ENCODE measurements at regions not wholly inside any gene's neighbourhood (a gene's known extent, or its start where the extent isn't known, plus 50 kb on each side); places are given as distances from the start of the nearest gene placed in this dataset.

DNA sequence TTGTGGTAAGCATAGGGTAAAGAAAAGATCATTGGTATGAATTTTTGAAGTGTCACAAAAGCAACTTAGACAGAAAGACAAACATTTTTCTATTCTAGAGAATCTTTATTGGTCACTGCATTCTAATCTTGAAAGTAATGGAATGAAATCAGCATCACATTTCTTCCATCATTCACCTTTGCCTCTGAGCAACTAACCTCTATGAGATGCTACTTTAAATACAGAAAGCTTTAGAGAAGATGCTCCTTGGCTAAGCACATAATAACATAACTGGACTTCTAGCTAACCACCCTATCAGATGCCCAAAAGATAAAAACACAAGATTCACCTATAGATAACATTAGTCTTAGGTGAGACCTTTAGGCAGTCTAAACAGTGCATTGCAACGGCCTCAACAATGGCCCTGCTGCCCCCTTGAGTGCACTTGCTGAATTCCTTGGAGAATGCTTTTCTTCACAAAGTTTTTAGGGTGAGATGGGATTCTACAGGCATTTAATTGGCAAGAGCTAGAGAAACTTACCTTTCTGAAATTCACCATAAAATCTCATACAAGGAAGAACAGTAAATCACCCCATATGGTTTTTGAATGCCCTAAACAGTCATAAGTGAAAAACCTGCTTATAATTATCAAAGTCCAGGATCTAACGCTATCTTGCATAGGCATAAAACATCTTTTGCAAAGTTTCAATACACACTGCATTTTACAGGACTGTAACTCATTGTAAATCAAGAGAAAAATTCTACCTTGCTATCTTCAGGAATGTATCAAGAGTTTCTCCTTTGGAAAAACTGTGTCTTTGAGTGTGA, 791.3 kb upstream of the CHAC2 start:
- DNase-seq (ENCODE audit: insufficient read length, low spot score) (no peak), FAIRE-seq (peak; percentile 84)
- TF ChIP-seq POLR2A (IDR thresholded peaks at IDR 0.05; ENCODE audit: low read depth, low read length), result no peak

DNA sequence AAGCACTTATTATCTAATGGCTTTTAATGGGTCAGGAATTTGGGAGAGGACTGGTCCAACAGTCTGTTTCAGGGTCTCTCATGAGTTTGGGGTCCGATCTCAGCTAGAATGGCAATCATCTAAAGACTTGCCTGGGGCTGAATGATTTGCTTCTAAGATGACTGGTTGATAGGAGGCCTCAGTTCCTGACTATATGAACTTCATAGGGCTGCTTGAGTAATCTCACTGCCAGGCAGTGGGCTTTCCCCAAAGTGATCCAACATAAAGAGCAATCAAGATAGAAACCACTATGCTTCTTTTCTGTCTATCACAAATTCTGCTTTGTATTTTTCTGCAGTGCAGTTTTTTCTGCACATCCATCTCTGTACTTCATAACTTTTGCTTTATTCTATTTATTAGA, 793.5 kb upstream of the CHAC2 start:
- FAIRE-seq, result no peak

DNA sequence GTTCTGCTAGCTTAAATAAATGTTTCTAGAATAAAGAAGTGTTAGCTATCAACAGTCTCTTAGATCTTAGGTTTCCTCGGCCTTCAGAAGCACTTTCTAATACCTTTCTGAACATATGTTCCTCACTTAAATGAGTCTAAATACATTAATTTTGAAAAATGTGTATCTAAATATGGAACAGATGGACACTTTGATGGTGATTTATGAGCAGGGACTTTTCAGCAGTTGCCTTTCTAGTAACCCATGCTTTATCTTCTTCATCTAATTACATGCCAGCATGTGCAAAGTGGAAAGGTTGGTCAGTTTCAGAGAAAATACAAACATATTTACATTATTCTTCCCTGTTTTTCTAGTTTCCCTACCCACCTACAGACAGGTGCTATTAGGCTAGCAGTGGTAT, 797.0 kb upstream of the CHAC2 start:
- FAIRE-seq (no peak), DNase-seq (ENCODE audit: insufficient read length, low spot score) (no peak)
- TF ChIP-seq POLR2A (IDR thresholded peaks at IDR 0.05; ENCODE audit: low read depth, low read length), result no peak

More for the DNA sequence above, 793.5 kb upstream of the CHAC2 start:
- DNase-seq (ENCODE audit: insufficient read length, low spot score), result no peak
- TF ChIP-seq POLR2A (IDR thresholded peaks at IDR 0.05; ENCODE audit: low read depth, low read length), result no peak

DNA sequence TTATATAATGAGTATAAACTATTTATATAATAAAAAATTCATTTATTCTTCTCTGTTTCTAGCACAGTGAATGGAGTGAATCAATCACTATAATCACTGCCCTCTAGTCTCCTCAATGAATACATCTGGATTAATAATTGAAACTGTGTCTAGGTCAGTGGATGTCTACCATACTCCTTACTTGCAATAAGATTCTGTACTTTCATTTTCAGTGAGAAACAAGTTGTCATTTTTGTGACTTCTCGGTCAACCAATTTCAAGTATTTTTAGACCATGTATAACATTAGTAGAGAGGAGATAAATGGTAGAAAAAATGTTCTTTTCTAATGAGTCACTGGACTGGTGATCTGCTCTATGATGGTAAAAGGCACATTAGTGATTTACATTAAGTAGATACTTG, 799.6 kb upstream of the CHAC2 start:
- DNase-seq (ENCODE audit: insufficient read length, low spot score) (no peak), FAIRE-seq (peak; percentile 64)
- TF ChIP-seq POLR2A (IDR thresholded peaks at IDR 0.05; ENCODE audit: low read depth, low read length), result no peak

DNA sequence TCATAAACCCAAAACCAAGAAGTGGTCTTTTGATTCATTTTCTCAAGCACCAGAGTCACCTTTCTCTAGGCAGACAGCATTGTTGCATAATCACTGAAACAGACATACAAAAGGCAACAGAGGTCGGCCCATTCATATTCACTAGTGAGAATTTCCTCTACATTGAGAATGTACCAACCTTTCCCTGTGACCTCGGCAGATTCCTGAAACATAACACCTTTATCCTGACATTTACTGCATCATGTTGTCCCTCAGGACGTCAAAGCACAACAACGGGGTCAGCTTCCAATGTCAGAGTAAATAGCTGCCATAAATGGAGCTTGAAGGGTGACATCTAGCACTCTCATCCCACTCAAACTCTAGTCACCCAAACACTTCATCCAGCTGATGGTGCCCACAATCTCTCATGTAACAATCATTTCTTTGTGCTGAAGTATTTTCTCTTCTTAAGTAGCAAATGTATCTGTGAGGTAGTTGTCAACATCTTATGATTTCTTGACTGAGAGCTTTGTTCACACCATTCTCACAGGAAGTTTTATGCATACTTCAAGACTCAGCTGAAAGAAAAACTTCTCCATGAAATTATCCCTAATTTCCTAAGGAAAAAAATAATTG, 802.6 kb upstream of the CHAC2 start:
- FAIRE-seq, result no peak
- TF ChIP-seq POLR2A (IDR thresholded peaks at IDR 0.05; ENCODE audit: low read depth, low read length), result no peak

DNA sequence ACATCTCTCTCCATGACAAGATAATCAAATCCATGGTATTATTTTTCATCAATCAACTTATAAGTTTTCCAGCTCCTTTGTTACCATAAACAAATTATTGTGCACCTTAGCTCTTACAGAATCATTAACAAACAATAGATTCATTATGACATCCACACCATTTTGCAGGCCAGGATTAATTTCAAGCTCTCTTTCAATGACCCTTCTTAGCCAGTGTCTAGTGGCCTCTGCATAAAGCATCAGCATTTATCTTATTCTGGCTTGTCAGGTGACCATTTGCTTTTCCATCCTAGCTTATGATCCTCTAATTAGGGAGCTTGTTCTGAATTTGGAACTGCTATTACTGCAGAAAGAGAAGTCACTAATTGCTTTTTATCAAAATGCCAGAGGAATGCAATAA, 806.2 kb upstream of the CHAC2 start:
- no peak for FAIRE-seq
- TF ChIP-seq POLR2A (IDR thresholded peaks at IDR 0.05; ENCODE audit: low read depth, low read length), result no peak
- DNase-seq (ENCODE audit: insufficient read length, low spot score), result no peak

More for the DNA sequence above, 802.6 kb upstream of the CHAC2 start:
- no peak for DNase-seq (ENCODE audit: insufficient read length, low spot score)

DNA sequence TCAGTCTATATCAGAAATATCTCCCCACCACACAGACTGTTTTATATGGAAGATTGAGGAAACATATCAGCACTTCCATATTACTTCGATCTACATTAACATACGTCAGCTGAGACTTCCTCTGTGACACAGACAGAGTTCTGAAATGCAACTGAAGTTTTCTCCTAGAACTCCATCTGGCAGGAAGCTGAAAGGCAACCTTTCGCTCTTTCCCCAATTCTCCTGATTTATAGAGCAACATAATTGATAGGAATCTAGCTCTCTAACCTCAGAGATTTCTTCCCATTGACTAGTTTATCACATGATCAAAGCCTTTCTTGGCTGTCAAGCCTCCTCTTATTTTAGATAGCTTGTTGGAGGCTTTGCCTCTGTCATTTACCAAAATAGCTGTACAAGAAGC, 806.7 kb upstream of the CHAC2 start:
- FAIRE-seq (no peak), DNase-seq (ENCODE audit: insufficient read length, low spot score) (no peak)

DNA sequence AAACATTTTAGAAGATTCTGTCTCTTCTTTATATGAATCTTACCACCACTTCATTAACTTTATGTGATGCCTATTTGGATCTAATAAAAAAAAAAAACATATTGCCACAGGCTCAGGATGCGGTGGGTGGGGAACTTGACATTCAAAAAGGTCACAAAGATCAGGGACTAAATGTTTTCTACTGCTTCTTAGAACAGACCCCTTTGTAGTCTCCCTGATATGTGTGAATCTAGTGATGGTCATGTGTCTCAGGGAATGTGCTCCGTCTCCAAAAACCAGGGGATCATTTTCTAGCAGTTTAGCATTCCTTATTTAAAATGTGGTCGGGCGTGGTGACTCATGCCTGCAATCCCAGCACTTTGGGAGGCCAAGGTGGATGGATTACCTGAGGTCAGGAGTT, 807.8 kb upstream of the CHAC2 start:
- no peak for FAIRE-seq
- no peak for DNase-seq (ENCODE audit: insufficient read length, low spot score)
- TF ChIP-seq POLR2A (IDR thresholded peaks at IDR 0.05; ENCODE audit: low read depth, low read length), result no peak

More for the DNA sequence above, 806.7 kb upstream of the CHAC2 start:
- no peak for TF ChIP-seq POLR2A (IDR thresholded peaks at IDR 0.05; ENCODE audit: low read depth, low read length)

DNA sequence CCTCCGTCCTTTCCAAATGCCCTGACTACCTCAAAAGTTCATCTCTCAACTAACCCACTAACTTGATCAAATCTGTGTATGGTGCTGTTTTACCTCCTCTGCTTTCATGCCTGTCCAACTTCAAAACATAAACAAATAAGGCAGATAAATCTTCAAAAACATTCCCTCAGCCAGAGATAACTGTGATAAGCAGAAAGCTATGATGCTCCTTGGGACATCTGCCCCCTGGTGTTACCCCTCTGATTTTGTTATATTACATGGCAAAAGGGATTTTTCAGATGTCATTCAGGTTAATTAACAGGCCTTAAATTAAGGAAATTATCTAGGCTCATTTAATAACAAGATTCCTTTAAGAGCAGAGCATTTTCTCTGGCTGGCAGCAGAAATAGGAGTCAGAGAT, 810.8 kb upstream of the CHAC2 start:
- FAIRE-seq, result no peak
- TF ChIP-seq POLR2A (IDR thresholded peaks at IDR 0.05; ENCODE audit: low read depth, low read length), result no peak

DNA sequence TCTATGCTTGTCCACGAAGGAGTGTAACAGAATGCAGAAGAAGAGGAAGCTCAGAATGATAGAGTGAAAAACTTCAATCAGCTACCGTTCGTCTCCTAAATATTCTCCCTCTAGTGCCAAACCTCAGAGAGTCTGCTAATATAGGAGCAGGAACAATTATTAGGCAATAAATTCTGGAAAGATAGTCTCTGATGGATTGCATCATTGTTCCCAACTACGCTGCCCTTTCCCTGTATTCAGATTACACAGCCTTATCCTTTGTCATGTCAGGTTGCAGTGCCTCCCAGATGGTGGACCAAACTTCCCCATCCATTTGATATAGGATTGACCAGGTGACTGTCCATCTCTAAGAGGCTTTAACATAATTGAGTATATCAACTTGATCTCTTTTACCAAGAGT, 811.5 kb upstream of the CHAC2 start:
- TF ChIP-seq POLR2A (IDR thresholded peaks at IDR 0.05; ENCODE audit: low read depth, low read length), result no peak
- FAIRE-seq, result no peak
- DNase-seq (ENCODE audit: insufficient read length, low spot score), result no peak

More for the DNA sequence above, 810.8 kb upstream of the CHAC2 start:
- no peak for DNase-seq (ENCODE audit: insufficient read length, low spot score)

DNA sequence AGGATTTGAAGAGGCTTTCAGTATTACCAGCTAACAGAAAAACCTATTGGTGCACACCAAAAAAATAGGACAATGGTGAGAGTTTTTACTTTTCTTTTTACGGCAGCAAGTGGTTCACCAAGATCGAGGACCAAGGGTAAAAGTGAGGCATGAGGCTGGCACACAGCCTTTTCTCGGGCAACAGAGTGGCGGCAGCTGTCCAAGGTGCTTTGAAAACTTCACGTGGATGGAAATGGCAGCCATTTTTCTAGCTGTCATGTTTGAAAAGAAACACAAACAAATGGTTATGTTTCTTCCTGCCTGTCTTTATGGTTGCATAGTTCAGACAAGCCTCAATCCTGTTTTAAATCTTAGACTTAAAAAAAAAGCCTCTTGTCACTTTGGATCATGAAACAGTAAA, 812.5 kb upstream of the CHAC2 start:
- TF ChIP-seq POLR2A (IDR thresholded peaks at IDR 0.05; ENCODE audit: low read depth, low read length), result no peak
- FAIRE-seq, result no peak
- DNase-seq (ENCODE audit: insufficient read length, low spot score), result no peak

DNA sequence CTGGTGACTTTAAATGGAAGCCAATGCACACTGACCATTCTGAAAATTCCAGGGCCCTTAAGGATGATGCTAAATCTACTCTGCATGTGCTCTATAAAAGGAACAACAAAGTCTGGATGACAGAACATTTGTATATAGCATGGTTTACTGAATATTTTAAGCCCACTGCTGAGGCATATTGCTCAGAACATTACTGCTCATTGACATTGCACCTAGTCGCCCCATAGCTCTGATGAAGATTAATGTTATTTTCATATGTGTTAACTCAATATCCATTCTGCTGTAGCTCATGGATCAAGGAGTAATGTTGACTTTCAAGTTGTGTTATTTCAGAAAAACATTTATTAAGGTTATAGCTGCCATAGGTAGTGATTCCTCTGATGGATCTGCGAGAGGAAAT, 827.5 kb upstream of the CHAC2 start:
- TF ChIP-seq POLR2A (IDR thresholded peaks at IDR 0.05; ENCODE audit: low read depth, low read length), result no peak
- DNase-seq (ENCODE audit: insufficient read length, low spot score) (no peak), FAIRE-seq (no peak)

DNA sequence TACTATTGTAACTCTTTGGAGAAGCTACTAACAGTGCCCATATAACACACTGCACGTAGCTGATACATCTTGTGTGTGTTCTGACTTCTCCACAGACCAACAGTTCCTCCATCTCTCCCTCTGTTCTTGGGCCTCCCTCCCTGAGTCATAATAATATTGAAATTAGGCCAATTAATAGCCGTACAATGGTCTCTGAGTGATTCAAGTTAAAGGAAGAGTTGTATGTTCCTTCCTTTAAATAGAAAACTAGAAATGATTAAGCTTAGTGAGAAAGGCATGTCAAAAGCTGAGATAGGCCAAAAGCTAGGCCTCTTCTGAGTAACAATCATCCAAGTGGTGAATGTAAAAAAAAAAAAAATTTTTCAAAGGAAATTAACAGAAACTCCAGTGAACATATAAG, 828.4 kb upstream of the CHAC2 start:
- no peak for FAIRE-seq
- no peak for DNase-seq (ENCODE audit: insufficient read length, low spot score)
- TF ChIP-seq POLR2A (IDR thresholded peaks at IDR 0.05; ENCODE audit: low read depth, low read length), result no peak

DNA sequence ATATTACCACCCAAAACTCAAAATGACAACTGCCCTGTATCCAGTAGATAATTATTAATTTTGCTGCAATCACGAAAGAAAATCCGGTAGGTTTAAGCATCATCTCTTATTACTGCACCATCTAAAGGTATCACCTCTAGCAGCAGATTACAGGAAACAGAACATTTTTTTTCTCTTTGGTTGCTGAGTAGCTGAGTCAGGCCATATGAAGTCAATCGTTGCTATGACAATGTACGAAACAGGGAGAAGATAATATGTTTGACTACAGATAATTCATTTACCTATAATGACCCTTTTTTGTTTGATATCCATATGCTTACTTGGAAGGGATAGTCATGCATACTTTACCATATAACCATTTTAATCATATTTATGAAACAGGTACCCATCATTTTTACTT, 831.6 kb upstream of the CHAC2 start:
- DNase-seq (ENCODE audit: insufficient read length, low spot score) (no peak), FAIRE-seq (peak; percentile 33)
- TF ChIP-seq POLR2A (IDR thresholded peaks at IDR 0.05; ENCODE audit: low read depth, low read length), result no peak

All from H54 (cell line).